Endometrium (tissue), 2 donors: ENCODE measurements at regions not wholly inside any gene's neighbourhood (a gene's known extent, or its start where the extent isn't known, plus 50 kb on each side); places are given as distances from the start of the nearest gene placed in this dataset.
"Not testable (repeated sequence)": the region's sequence is repeated elsewhere in the genome, so short reads cannot be mapped to it uniquely, and the experiment has no call there.

ENCODE experiments used
- FAIRE-seq: peaks from 2 replicates; lab custom pipeline; 2012; peaks lifted over from hg19 to GRCh38; lab: Jason Lieb, UNC
- donor health status: control.
- donor health status: control.

- not testable (repeated sequence) for FAIRE-seq
Measured at GRCh38 chr1:229134381-229135217, 136.3 kb upstream of the RAB4A start.

GRCh38 chr1:229135773-229136172 lies 135.1 kb upstream of the RAB4A start:
- no peak for FAIRE-seq

GRCh38 chr1:229136822-229137221 lies 134.1 kb upstream of the RAB4A start:
- FAIRE-seq: no peak

- FAIRE-seq: no peak
Measured at GRCh38 chr1:229137271-229137670, 133.6 kb upstream of the RAB4A start.

GRCh38 chr1:229138058-229138457 lies 132.9 kb upstream of the RAB4A start:
- FAIRE-seq: no peak

GRCh38 chr1:229139331-229140118 lies 131.4 kb upstream of the RAB4A start:
- FAIRE-seq: no peak

- no peak for FAIRE-seq
Measured at GRCh38 chr1:229140119-229140396, 130.9 kb upstream of the RAB4A start.

GRCh38 chr1:229141271-229141670 lies 129.6 kb upstream of the RAB4A start:
- no peak for FAIRE-seq

GRCh38 chr1:229141689-229142377 lies 129.1 kb upstream of the RAB4A start:
- FAIRE-seq: no peak

GRCh38 chr1:229142471-229142870 lies 128.4 kb upstream of the RAB4A start:
- FAIRE-seq: no peak

- no peak for FAIRE-seq
Measured at GRCh38 chr1:229146647-229147046, 124.3 kb upstream of the RAB4A start.

- no peak for FAIRE-seq
Measured at GRCh38 chr1:229147072-229147471, 123.8 kb upstream of the RAB4A start.

- FAIRE-seq: no peak
Measured at GRCh38 chr1:229148041-229148671, 122.8 kb upstream of the RAB4A start.

- FAIRE-seq: no peak
Measured at GRCh38 chr1:229148743-229149142, 122.2 kb upstream of the RAB4A start.

GRCh38 chr1:229149435-229149834 lies 121.5 kb upstream of the RAB4A start:
- FAIRE-seq: no peak

- FAIRE-seq: no peak
Measured at GRCh38 chr1:229150518-229150917, 120.4 kb upstream of the RAB4A start.

- FAIRE-seq: not testable (repeated sequence)
Measured at GRCh38 chr1:229151412-229151811, 119.5 kb upstream of the RAB4A start.

GRCh38 chr1:229152311-229152710 lies 118.6 kb upstream of the RAB4A start:
- FAIRE-seq: no peak

GRCh38 chr1:229153955-229154548 lies 116.9 kb upstream of the RAB4A start:
- no peak for FAIRE-seq

GRCh38 chr1:229154811-229155210 lies 116.1 kb upstream of the RAB4A start:
- no peak for FAIRE-seq

- FAIRE-seq: no peak
Measured at GRCh38 chr1:229155472-229155871, 115.4 kb upstream of the RAB4A start.

GRCh38 chr1:229156872-229157271 lies 114.0 kb upstream of the RAB4A start:
- no peak for FAIRE-seq
